Stimulated activated effector memory CD8-positive, alpha-beta T cell treated with anti-CD3 and anti-CD28 coated beads, Interleukin-12 subunit alpha, Interleukin-12 subunit beta, amount 100 ng/mL, for 72 hours (primary cell): ENCODE measurements at regions not wholly inside any gene's neighbourhood (a gene's known extent, or its start where the extent isn't known, plus 50 kb on each side); places are given as distances from the start of the nearest gene placed in this dataset.
"Not testable (repeated sequence)": the region's sequence is repeated elsewhere in the genome, so short reads cannot be mapped to it uniquely, and the experiment has no call there.

ENCODE experiments used
- ATAC-seq: fragments of 150-1000 bp; cut with Tn5 transposase; 2 replicates; pipeline ENCODE4 v1.10.0; 2021
- DNase-seq, 2 donors: peaks; one replicate each; pipeline ENCODE4 v3.0.0; 2021 to 2022; ENCODE audit warnings: low spot score in 2 of 2
- H3K27ac Mint-ChIP-seq: one replicate; pipeline ENCODE4 v1.8.0; 2022; ENCODE audit warnings: mild to moderate bottlenecking, mixed read lengths
- H3K36me3 Mint-ChIP-seq: one replicate; pipeline ENCODE4 v1.8.0; 2022; ENCODE audit warnings: mild to moderate bottlenecking, mixed read lengths
- H3K4me1 Mint-ChIP-seq: one replicate; pipeline ENCODE4 v1.8.0; 2022; ENCODE audit warnings: mixed read lengths
- H3K4me3 Mint-ChIP-seq: one replicate; pipeline ENCODE4 v1.8.0; 2022; ENCODE audit warnings: mild to moderate bottlenecking, mixed read lengths
- H3K9me3 Mint-ChIP-seq: one replicate; pipeline ENCODE4 v1.8.0; 2022; ENCODE audit warnings: mixed read lengths

- Mint-ChIP-seq H3K36me3 (no peaks in the 10 kb centered on the region), H3K27ac (no peak overlapping the region), H3K9me3 (peaks cover 15% of the 10 kb centered on the region), H3K4me1 (no peaks in the 10 kb centered on the region), H3K4me3 (no peak overlapping the region)
- ATAC-seq (no peak), DNase-seq (no peak)
Measured at GRCh38 chr11:109695696-109696095, 273.7 kb downstream of the C11orf87 start.

- Mint-ChIP-seq H3K36me3 (no peaks in the 10 kb centered on the region), H3K27ac (no peak overlapping the region), H3K4me1 (no peaks in the 10 kb centered on the region), H3K4me3 (no peak overlapping the region), H3K9me3 (peaks cover 17% of the 10 kb centered on the region)
- no peak for DNase-seq
- ATAC-seq: no peak
Measured at GRCh38 chr11:109696191-109696897, 274.4 kb downstream of the C11orf87 start.

GRCh38 chr11:109697140-109697843 lies 275.3 kb downstream of the C11orf87 start:
- no peaks in the 10 kb centered on the region for H3K36me3 Mint-ChIP-seq
- H3K27ac Mint-ChIP-seq: no peak overlapping the region
- peaks cover 17% of the 10 kb centered on the region for H3K9me3 Mint-ChIP-seq
- ATAC-seq (no peak), DNase-seq (no peak)
- H3K4me1 Mint-ChIP-seq: no peaks in the 10 kb centered on the region
- H3K4me3 Mint-ChIP-seq: no peak overlapping the region

GRCh38 chr11:109698237-109698636 lies 276.2 kb downstream of the C11orf87 start:
- no peak overlapping the region for H3K27ac Mint-ChIP-seq
- H3K4me1 Mint-ChIP-seq: no peaks in the 10 kb centered on the region
- DNase-seq (no peak), ATAC-seq (no peak)
- H3K9me3 Mint-ChIP-seq: peaks cover 17% of the 10 kb centered on the region
- no peak overlapping the region for H3K4me3 Mint-ChIP-seq
- H3K36me3 Mint-ChIP-seq: no peaks in the 10 kb centered on the region

GRCh38 chr11:109704432-109704831 lies 282.4 kb downstream of the C11orf87 start:
- DNase-seq: no peak
- Mint-ChIP-seq H3K4me3 (no peak overlapping the region), H3K27ac (no peak overlapping the region), H3K36me3 (no peaks in the 10 kb centered on the region), H3K4me1 (no peaks in the 10 kb centered on the region), H3K9me3 (peaks cover 9% of the 10 kb centered on the region)
- no peak for ATAC-seq

- no peaks in the 10 kb centered on the region for H3K36me3 Mint-ChIP-seq
- ATAC-seq (no peak), DNase-seq (no peak)
- H3K9me3 Mint-ChIP-seq: peaks cover 6% of the 10 kb centered on the region
- no peak overlapping the region for H3K4me3 Mint-ChIP-seq
- no peaks in the 10 kb centered on the region for H3K4me1 Mint-ChIP-seq
- no peak overlapping the region for H3K27ac Mint-ChIP-seq
Measured at GRCh38 chr11:109706945-109707344, 285.0 kb downstream of the C11orf87 start.

GRCh38 chr11:109707411-109707810 lies 285.4 kb downstream of the C11orf87 start:
- Mint-ChIP-seq H3K27ac (no peak overlapping the region), H3K36me3 (no peaks in the 10 kb centered on the region), H3K4me1 (no peaks in the 10 kb centered on the region), H3K4me3 (no peak overlapping the region), H3K9me3 (peaks cover 6% of the 10 kb centered on the region)
- no peak for ATAC-seq
- no peak for DNase-seq

GRCh38 chr11:109708184-109708583 lies 286.2 kb downstream of the C11orf87 start:
- peaks cover 6% of the 10 kb centered on the region for H3K9me3 Mint-ChIP-seq

GRCh38 chr11:109714444-109714843 lies 292.5 kb downstream of the C11orf87 start:
- H3K4me1 Mint-ChIP-seq, H3K27ac Mint-ChIP-seq, DNase-seq, H3K4me3 Mint-ChIP-seq, ATAC-seq, H3K36me3 Mint-ChIP-seq: not testable (repeated sequence)
- peaks cover 12% of the 10 kb centered on the region for H3K9me3 Mint-ChIP-seq

More at GRCh38 chr11:109708184-109708583, 286.2 kb downstream of the C11orf87 start:
- no peaks in the 10 kb centered on the region for H3K4me1 Mint-ChIP-seq
- no peak overlapping the region for H3K4me3 Mint-ChIP-seq
- no peak overlapping the region for H3K27ac Mint-ChIP-seq
- no peaks in the 10 kb centered on the region for H3K36me3 Mint-ChIP-seq
- DNase-seq (no peak), ATAC-seq (no peak)

GRCh38 chr11:109715424-109715823 lies 293.4 kb downstream of the C11orf87 start:
- DNase-seq, H3K27ac Mint-ChIP-seq, H3K4me1 Mint-ChIP-seq, H3K36me3 Mint-ChIP-seq, H3K4me3 Mint-ChIP-seq, ATAC-seq: not testable (repeated sequence)
- H3K9me3 Mint-ChIP-seq: peaks cover 12% of the 10 kb centered on the region

GRCh38 chr11:109726061-109726460 lies 304.1 kb downstream of the C11orf87 start:
- no peaks in the 10 kb centered on the region for H3K36me3 Mint-ChIP-seq
- H3K4me1 Mint-ChIP-seq: no peaks in the 10 kb centered on the region
- ATAC-seq (no peak), DNase-seq (no peak)
- H3K4me3 Mint-ChIP-seq: no peak overlapping the region
- peaks cover 10% of the 10 kb centered on the region for H3K9me3 Mint-ChIP-seq
- H3K27ac Mint-ChIP-seq: no peak overlapping the region

GRCh38 chr11:109728056-109728455 lies 306.1 kb downstream of the C11orf87 start:
- peaks cover 10% of the 10 kb centered on the region for H3K9me3 Mint-ChIP-seq
- no peak for ATAC-seq
- H3K36me3 Mint-ChIP-seq: no peaks in the 10 kb centered on the region
- H3K4me3 Mint-ChIP-seq: no peak overlapping the region
- H3K27ac Mint-ChIP-seq: no peak overlapping the region
- no peak for DNase-seq
- H3K4me1 Mint-ChIP-seq: no peaks in the 10 kb centered on the region

GRCh38 chr11:109729761-109730160 lies 307.8 kb downstream of the C11orf87 start:
- Mint-ChIP-seq H3K4me1 (no peaks in the 10 kb centered on the region), H3K9me3 (peaks cover 8% of the 10 kb centered on the region), H3K4me3 (no peak overlapping the region), H3K36me3 (no peaks in the 10 kb centered on the region), H3K27ac (no peak overlapping the region)
- ATAC-seq: peak; percentile 34
- DNase-seq: no peak

- Mint-ChIP-seq H3K36me3 (no peaks in the 10 kb centered on the region), H3K9me3 (peaks cover 6% of the 10 kb centered on the region), H3K4me1 (no peaks in the 10 kb centered on the region), H3K4me3 (no peak overlapping the region), H3K27ac (no peak overlapping the region)
- ATAC-seq (no peak), DNase-seq (no peak)
Measured at GRCh38 chr11:109730669-109731068, 308.7 kb downstream of the C11orf87 start.

GRCh38 chr11:109731451-109731850 lies 309.5 kb downstream of the C11orf87 start:
- ATAC-seq (no peak), DNase-seq (no peak)
- Mint-ChIP-seq H3K27ac (no peak overlapping the region), H3K9me3 (peaks cover 4% of the 10 kb centered on the region), H3K4me3 (no peak overlapping the region), H3K36me3 (no peaks in the 10 kb centered on the region), H3K4me1 (no peaks in the 10 kb centered on the region)

- ATAC-seq: no peak
- no peaks in the 10 kb centered on the region for H3K4me1 Mint-ChIP-seq
- no peak overlapping the region for H3K27ac Mint-ChIP-seq
- H3K4me3 Mint-ChIP-seq: no peak overlapping the region
- no peak for DNase-seq
- peaks cover 4% of the 10 kb centered on the region for H3K9me3 Mint-ChIP-seq
- H3K36me3 Mint-ChIP-seq: no peaks in the 10 kb centered on the region
Measured at GRCh38 chr11:109733245-109733644, 311.3 kb downstream of the C11orf87 start.
